IMR-90 (cell line): ENCODE measurements at regions not wholly inside any gene's neighbourhood (a gene's known extent, or its start where the extent isn't known, plus 50 kb on each side); places are given as distances from the start of the nearest gene placed in this dataset.

ENCODE experiments used
- ATAC-seq: fragments of 200-7000 bp; cut with Tn5 transposase; 2 replicates; pipeline ENCODE4 v1.9.1; 2020; ENCODE audit warnings: low read depth, mild to moderate bottlenecking, moderate library complexity
- BruUV-seq: library from RNA; stranded (reverse); fragments of 400-500 nt; replicated peaks from 2 replicates; lab custom pipeline; 2021; lab: Mats Ljungman, UMichigan
- CTCF ChIA-PET: fragments of 300-600 bp; formaldehyde crosslinking; extraction: SDS; loops from one replicate; lab custom pipeline; 2021; ENCODE audit warnings: antibody characterized with exemption; lab: Yijun Ruan, JAX
- POLR2A ChIA-PET: fragments of 300-600 bp; sonication (Branson Sonifier 250); formaldehyde crosslinking; loops from one replicate; lab custom pipeline; 2022; ENCODE audit warnings: antibody characterized with exemption; ENCODE audit not compliant: unreplicated experiment; lab: Charles Lee
- DNase-seq: peaks from one replicate; pipeline ENCODE4 v3.0.0; 2013
- H2AFZ ChIP-seq: replicated peaks from 2 replicates; pipeline ENCODE3; 2013; ENCODE audit warnings: low read length, mild to moderate bottlenecking; ENCODE audit not compliant: poor library complexity
- H2AK5ac ChIP-seq: 2 replicates; pipeline ENCODE4 v1.6.1; 2013; ENCODE audit warnings: low read depth, low read length, inconsistent platforms
- H2AK9ac ChIP-seq: replicated peaks from 2 replicates; pipeline ENCODE3; 2013; ENCODE audit warnings: mild to moderate bottlenecking, low read depth, low read length, moderate library complexity; ENCODE audit not compliant: poor library complexity
- H2BK120ac ChIP-seq: 2 replicates; pipeline ENCODE4 v1.6.1; 2013; ENCODE audit warnings: low read depth, low read length, inconsistent platforms
- H2BK15ac ChIP-seq: 3 replicates; pipeline ENCODE4 v1.6.1; 2013; ENCODE audit warnings: low read depth, low read length, inconsistent platforms
- H2BK20ac ChIP-seq: 2 replicates; pipeline ENCODE4 v1.6.1; 2013; ENCODE audit warnings: low read depth, mild to moderate bottlenecking, inconsistent platforms, low read length, moderate library complexity
- H2BK5ac ChIP-seq: 2 replicates; pipeline ENCODE4 v1.6.1; 2013; ENCODE audit warnings: mild to moderate bottlenecking, low read depth, low read length, inconsistent platforms; ENCODE audit not compliant: poor library complexity, severe bottlenecking
- H3K14ac ChIP-seq: replicated peaks from 2 replicates; pipeline ENCODE4 v1.6.1; 2013; ENCODE audit warnings: low read depth, low read length, inconsistent platforms
- H3K18ac ChIP-seq: 2 replicates; pipeline ENCODE4 v1.6.1; 2013; ENCODE audit warnings: low read depth, low read length, control low read depth
- H3K23ac ChIP-seq: 2 replicates; pipeline ENCODE4 v1.6.1; 2013; ENCODE audit warnings: low read depth, low read length, inconsistent platforms
- H3K27ac ChIP-seq: 2 replicates; pipeline ENCODE4 v1.5.1; 2013; ENCODE audit warnings: mild to moderate bottlenecking, control low read depth, low read length; ENCODE audit not compliant: insufficient read depth
- H3K27me3 ChIP-seq: 2 replicates; pipeline ENCODE4 v1.6.1; 2013; ENCODE audit warnings: low read length; ENCODE audit not compliant: control insufficient read depth, insufficient read depth
- H3K36me3 ChIP-seq: 2 replicates; pipeline ENCODE4 v1.6.1; 2013; ENCODE audit warnings: low read length, mixed read lengths; ENCODE audit not compliant: control insufficient read depth, insufficient read depth
- H3K4ac ChIP-seq: 2 replicates; pipeline ENCODE4 v1.6.1; 2013; ENCODE audit warnings: low read depth, low read length, inconsistent platforms
- H3K4me1 ChIP-seq: 2 replicates; pipeline ENCODE4 v1.6.1; 2013; ENCODE audit warnings: low read length, mixed read lengths; ENCODE audit not compliant: control insufficient read depth, insufficient read depth
- H3K4me2 ChIP-seq: 2 replicates; pipeline ENCODE4 v1.6.1; 2013; ENCODE audit warnings: low read depth, mild to moderate bottlenecking, control low read depth, low read length, moderate library complexity
- H3K4me3 ChIP-seq: 2 replicates; pipeline ENCODE4 v1.5.1; 2013; ENCODE audit warnings: low read depth, mild to moderate bottlenecking, control low read depth, low read length, moderate library complexity; ENCODE audit not compliant: insufficient read depth
- H3K56ac ChIP-seq: 2 replicates; pipeline ENCODE4 v1.6.1; 2013; ENCODE audit warnings: low read length, inconsistent platforms; ENCODE audit not compliant: insufficient read depth; ENCODE audit errors: extremely low read depth
- H3K79me1 ChIP-seq, 2 experiments: 2 replicates each; pipeline ENCODE4 v1.6.1; 2013; ENCODE audit warnings: low read length in 2 of 2, inconsistent platforms in 1 of 2, low read depth in 1 of 2
- H3K9ac ChIP-seq: 2 replicates; pipeline ENCODE4 v1.6.1; 2013; ENCODE audit warnings: low read depth, low read length, control low read depth
- H3K9me1 ChIP-seq: 2 replicates; pipeline ENCODE4 v1.6.1; 2013; ENCODE audit warnings: low read length, inconsistent platforms; ENCODE audit not compliant: insufficient read depth
- H3K9me3 ChIP-seq: 2 replicates; pipeline ENCODE4 v1.6.1; 2013; ENCODE audit warnings: low read length; ENCODE audit not compliant: control insufficient read depth, insufficient read depth
- H4K20me1 ChIP-seq: 2 replicates; pipeline ENCODE4 v1.6.1; 2013; ENCODE audit warnings: low read length, inconsistent platforms; ENCODE audit not compliant: insufficient read depth
- H4K5ac ChIP-seq: 2 replicates; pipeline ENCODE4 v1.6.1; 2013; ENCODE audit warnings: mild to moderate bottlenecking, low read depth, low read length, control low read depth
- H4K8ac ChIP-seq, 2 experiments: 2 replicates each; pipeline ENCODE4 v1.6.1; 2013; ENCODE audit warnings: low read depth in 2 of 2, low read length in 2 of 2, control low read depth in 1 of 2, inconsistent platforms in 1 of 2
- H4K91ac ChIP-seq: 2 replicates; pipeline ENCODE4 v1.6.1; 2013; ENCODE audit warnings: low read depth, low read length, inconsistent platforms; ENCODE audit not compliant: insufficient read depth
- NFE2L2 ChIP-seq: fragments of 150-350 bp; IDR thresholded peaks from 2 replicates; pipeline ENCODE4 v1.6.1; 2016; ENCODE audit warnings: low read depth, mild to moderate bottlenecking, low read length
- WGBS, 2 experiments: methylation state at CpG; one replicate each; pipeline versions ENCODE4 v1.1.5 to v1.1.7; 2013; ENCODE audit warnings: missing lambda C conversion rate in 2 of 2; ENCODE audit not compliant: insufficient read length in 1 of 2; ENCODE audit errors: extremely low coverage in 2 of 2; 5-methylcytosine and 5-hydroxymethylcytosine counted together
- dilution Hi-C: fragments of 300-500 bp; cut with HindIII; formaldehyde crosslinking; loops from one replicate; pipeline ENCODE4 v1.14.3; 2018; ENCODE audit warnings: low sequenced_read_pairs; ENCODE audit not compliant: unreplicated experiment
- in situ Hi-C: fragments of 300-500 bp; cut with MboI; formaldehyde crosslinking; loops from 3 replicates; pipeline ENCODE4 v1.14.3; 2019; ENCODE audit warnings: low sequenced_read_pairs, inconsistent platforms, mixed read lengths
- intact Hi-C: fragments of 100-400 bp; cut with micrococcal nuclease; formaldehyde crosslinking; loops from 2 replicates; pipeline ENCODE4 v1.10.0; 2022

- Histone ChIP-seq H4K91ac (no peak overlapping the region), H3K4me3 (no peak overlapping the region), H3K27ac (no peak overlapping the region), H3K9me3 (peaks cover 5% of the 10 kb centered on the region; the same call in 1 of the 2 replicates), H3K14ac (no peak overlapping the region), H3K4ac (no peak overlapping the region), H2AFZ (no peak overlapping the region), H4K5ac (no peak overlapping the region), H3K4me2 (no peak overlapping the region), H2AK5ac (no peak overlapping the region), H3K27me3 (no peaks in the 10 kb centered on the region), H2BK15ac (no peak overlapping the region), H4K8ac (no peak overlapping the region), H2BK120ac (no peak overlapping the region), H3K36me3 (no peaks in the 10 kb centered on the region), H3K4me1 (no peaks in the 10 kb centered on the region), H3K79me1 (no peaks in the 10 kb centered on the region), H2AK9ac (no peak overlapping the region), H2BK20ac (no peak overlapping the region), H4K20me1 (no peaks in the 10 kb centered on the region), H3K23ac (no peak overlapping the region), H3K18ac (no peak overlapping the region), H2BK5ac (no peak overlapping the region), H3K9ac (no peak overlapping the region), H3K9me1 (no peaks in the 10 kb centered on the region), H3K56ac (no peak overlapping the region)
- in situ Hi-C loops (no loop called here), intact Hi-C loops (no loop called here), dilution Hi-C loops (no loop called here)
- CTCF ChIA-PET: no interaction called here
- ATAC-seq (no peak), DNase-seq (no peak)
- POLR2A ChIA-PET: no interaction called here
- no peak for TF ChIP-seq NFE2L2
- whole genome bisulfite sequencing, 2 experiments: no CpG with 5 or more reads among the region's 2 CpGs
- no TSS peak for BruUV-seq
Measured at GRCh38 chr21:31503467-31503866, 156.0 kb upstream of the SOD1 start.
